HG02884 (cell line): ENCODE measurements at regions not wholly inside any gene's neighbourhood (a gene's known extent, or its start where the extent isn't known, plus 50 kb on each side); places are given as distances from the start of the nearest gene placed in this dataset.

Experiments used
- ATAC-seq: cut with Tn5 transposase; IDR thresholded peaks from one replicate; pipeline ENCODE4 v1.9.1; 2021; ENCODE audit warnings: mild to moderate bottlenecking, moderate library complexity; ENCODE audit not compliant: unreplicated experiment

DNA sequence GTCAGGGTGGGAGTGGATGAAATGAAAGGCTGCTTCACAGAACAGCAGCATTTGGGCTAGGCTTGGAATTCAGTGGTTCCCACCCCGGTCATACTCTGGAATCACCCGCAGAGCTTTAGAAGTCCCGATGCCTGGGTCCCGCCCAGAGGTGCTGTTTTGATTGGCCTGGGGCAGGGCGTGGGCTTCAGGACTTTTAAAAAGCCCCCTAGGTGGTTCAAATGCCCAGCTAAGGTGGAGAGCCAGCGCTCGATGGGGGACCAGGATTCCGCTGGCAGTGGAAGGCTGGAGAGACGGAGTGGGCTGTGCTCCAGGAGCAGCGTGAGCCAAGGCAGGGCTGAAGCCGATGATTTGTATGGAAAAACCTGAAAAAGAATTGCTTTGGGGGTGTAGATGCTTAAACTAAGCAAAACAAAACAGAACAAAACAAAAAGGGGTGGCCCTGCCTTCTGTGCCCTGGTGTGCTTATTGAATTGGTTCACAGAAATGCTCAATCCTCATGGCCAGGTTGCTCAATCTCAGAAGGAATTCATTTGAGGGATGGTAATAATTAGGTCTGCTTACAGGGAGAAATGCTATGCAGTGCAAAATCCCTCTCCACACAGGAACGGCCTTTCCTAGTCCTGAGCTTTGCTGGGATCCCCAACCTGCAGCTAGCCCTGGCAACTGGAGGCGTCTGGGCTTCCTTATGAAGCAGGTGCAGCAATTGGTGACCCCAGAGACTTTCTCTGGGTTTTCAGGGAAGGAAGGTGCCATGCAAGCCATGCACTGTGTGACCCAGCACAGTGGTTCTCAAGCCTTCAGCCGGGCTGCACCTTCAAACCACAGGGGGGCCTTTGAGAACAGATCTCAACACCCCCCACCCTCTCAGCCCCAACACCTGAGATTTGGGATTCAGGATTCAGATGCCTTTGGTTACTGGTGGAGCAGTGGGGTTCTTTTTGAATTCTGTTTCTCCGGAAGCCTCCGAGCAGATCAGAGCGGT lies 174.0 kb upstream of the ZNF618 start:
- ATAC-seq = no peak

GRCh38 chr9:113705306-113705927 lies 170.7 kb upstream of the ZNF618 start:
- ATAC-seq = no peak

- no peak for ATAC-seq
These were observed 170.1 kb upstream of the ZNF618 start for GRCh38 chr9:113705928-113706519.

DNA sequence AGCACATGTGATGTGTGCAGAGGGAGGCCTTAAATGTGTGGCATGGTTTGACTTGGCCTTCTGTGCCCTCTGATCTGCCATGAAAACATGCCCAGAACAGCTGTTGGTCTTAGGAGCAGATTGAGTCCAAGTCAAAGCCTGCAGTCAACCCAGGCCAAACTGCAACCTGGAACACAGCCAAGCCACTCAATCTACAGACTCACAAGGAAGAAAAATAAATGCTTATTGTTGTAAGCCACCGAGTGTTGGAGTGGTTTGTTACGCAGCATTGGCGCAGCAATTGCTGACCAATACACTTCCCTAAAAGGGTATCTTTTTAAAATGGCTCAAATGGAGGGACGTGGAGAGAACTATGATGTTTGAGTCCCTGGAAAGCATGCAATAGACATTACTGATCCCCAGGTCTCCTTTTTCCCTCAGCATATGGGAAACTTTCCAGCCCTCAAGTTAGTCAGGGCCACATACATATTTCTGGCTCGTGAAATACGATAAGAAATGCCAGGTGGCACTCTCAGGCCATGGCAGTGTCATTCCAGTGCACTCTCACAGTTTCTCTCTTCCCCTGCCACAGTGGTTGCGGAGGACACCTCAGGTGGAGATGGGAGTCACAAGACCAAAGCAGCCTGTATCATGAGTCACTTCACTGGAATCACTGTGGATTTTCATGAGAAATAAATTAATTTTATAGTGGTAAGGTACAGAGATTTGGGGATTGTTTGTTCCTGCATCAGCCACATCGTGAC lies 168.0 kb upstream of the ZNF618 start:
- ATAC-seq = no peak

DNA sequence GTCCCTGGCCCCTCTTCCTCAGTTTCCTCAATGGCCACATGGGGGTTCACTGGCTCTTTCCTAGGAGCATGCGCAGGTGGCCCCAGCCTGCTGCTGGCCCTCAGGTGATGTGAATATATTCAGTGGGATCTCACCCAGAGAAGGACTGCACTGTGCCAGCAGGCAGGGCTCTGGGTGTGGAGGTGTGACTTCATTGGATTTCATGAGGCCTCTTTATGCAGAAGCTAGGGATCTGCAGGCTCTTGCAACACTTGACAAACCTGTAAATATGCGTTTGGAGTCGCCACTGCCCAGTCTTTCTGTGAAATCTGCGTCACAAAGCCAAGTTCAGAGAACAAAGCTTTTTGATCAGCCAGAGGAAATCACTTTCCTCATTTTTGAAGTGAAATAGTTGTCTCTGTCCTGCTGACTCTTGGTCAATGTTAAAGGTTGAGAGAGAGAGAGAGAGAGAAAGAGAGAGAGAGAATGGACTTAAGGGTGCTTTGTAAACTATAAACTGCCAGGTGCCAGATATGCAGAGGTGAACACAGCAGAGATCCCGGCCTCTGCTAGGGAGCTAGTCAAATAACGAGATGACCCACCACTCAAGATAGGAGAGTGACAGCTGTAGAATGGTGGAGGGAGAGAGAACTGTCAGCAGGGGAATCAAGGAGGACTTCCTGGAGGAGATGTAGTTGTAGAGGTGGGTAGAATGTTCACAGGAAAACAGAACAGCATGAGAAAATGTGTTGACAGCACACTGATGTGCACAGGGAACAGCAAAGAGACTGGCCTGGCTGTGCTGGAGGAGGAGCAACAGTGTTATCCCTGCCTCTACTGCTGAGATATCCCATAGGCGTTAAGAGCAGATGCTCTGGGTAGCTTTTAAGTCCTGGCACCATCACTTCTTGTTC lies 167.0 kb upstream of the ZNF618 start:
- no peak for ATAC-seq

DNA sequence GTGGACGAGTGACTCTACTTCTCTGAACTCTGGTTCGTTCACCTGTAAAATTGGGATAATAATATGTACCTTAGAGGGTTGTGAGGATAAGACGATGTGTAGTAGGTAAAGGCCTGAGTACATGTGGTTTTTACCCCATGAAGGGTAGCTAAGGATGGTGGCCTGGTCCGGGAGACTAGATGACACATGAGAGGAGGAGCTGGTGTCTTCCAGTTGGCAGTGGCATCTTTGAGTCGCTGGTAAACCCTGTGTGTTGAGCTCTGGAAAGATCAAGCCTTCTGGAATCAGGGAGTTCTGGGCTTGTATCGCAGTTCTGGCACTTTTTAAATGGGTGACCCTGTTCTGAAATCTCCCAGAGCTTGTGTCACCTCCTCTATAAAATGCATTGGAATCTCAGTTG lies 166.4 kb upstream of the ZNF618 start:
- ATAC-seq = no peak

DNA sequence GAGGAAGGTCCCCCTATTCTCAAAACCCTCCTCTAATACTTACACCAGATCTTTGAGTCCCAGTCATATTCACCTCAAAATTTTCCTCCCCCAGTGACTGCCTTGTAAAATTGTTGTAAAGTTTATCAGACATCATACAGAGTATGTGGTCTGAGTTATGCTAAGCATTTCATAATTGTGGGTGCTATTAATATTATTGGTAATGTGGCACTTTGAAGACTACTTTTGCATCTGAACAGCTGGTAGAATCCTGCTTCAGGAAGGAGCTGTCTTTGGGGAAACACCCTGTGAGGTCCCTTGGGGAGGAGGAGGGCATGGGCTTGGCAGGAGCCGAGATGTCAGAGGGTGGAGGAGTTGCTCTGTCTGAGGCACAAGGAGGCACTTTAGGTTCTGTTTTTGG lies 164.9 kb upstream of the ZNF618 start:
- no peak for ATAC-seq

- no peak for ATAC-seq
These were observed 164.1 kb upstream of the ZNF618 start for GRCh38 chr9:113712053-113712452.

DNA sequence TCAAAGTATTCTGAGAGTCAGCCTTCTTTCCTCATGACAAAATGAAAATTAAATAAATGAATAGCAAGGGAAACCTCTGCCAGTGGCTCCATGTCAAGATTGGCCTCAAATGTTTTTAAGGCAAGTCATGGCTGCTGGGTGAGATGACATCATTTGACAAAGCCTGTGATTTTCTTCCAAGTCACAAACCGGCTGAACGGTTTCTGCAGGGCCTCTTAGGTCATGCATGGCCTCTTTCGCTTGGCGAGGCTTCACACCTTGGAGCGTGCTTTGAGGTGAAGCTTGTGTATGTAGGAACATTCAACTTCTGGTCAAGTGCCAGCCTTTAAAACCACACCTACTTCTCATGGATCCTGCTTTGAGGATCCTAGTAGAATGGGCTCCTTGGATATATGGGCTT lies 161.0 kb upstream of the ZNF618 start:
- ATAC-seq = no peak

- no peak for ATAC-seq
These were observed 156.2 kb upstream of the ZNF618 start for GRCh38 chr9:113719919-113720318.

GRCh38 chr9:113720495-113720894 lies 155.6 kb upstream of the ZNF618 start:
- ATAC-seq = no peak

DNA sequence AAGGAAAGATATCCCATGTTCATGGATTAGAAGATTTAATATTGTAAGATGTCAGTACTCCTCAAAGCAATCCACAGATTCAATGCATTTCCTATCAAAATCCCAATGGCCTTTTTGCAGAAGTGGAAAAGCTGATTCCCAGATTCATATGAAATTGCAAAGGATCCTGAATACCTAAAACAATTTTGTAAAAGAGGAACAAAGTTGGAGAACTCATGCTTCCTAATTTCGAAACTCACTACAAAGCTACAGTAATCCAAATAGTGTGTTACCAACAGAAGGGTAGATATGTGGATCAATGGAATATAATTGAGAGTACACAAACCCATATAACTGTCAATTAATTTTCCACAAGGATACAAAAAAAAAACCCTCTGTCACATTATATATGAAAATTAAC lies 154.3 kb upstream of the ZNF618 start:
- no peak for ATAC-seq

GRCh38 chr9:113724202-113724601 lies 151.9 kb upstream of the ZNF618 start:
- no peak for ATAC-seq

DNA sequence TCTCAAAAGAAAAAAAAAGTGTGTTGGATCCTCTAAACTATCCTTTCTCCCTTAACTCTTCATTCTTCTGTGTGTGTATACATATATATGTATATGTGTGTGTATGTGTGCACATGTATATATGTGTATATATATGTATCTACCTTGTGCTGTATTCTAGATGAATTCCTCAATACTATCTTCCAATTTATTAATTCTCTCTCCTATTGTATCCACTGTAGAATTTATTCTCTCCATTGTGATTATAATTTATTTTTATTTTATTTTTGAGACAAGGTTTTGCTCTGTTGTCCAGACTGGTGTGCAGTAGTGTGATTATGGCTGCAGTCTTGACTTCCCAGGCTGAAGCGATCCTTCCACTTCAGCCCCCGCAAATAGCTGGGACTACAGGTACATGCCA lies 147.1 kb upstream of the ZNF618 start:
- no peak for ATAC-seq

DNA sequence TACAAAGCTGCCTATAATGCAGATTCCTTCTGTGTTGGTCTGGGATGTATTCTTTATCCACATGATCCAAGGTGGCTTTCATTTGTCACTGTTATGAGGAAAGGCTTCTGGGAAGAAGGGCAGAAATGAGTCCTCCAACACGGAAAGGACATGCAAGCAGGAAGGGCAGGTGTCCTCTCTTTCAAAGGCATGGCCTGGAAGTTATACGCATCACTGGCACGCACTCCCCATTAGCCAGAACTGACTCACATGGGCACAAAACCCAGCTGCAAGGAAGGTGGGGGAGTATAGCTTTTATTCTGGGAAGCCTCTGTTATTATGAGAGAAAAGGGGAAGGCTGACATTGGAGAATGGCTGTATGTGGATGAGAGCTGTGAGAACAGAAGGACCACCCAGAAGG lies 141.3 kb upstream of the ZNF618 start:
- no peak for ATAC-seq

GRCh38 chr9:113737517-113738271 lies 138.4 kb upstream of the ZNF618 start:
- no peak for ATAC-seq

DNA sequence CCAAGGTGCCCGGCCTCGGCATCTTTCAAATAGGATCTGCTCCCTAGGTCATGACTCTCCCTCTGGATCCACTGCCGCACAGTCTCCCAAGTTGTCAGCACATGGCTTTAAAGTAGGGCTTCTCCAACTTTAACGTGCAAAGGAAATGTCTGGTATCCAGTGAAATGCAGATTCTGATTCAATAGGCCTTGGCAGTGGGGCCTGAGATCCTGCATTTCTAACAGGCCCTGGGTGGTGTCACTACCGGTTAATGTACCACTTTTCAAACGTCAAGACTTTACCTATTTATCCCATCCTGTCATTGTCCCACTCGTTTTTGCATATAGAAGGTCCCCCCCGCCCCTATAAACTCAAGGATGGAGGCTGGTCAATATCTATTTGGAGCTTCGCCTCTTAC lies 137.6 kb upstream of the ZNF618 start:
- no peak for ATAC-seq

- ATAC-seq = no peak
These were observed 137.1 kb upstream of the ZNF618 start for GRCh38 chr9:113738893-113739604.
